ENCODE measurements at regions not wholly inside any gene's neighbourhood (a gene's known extent, or its start where the extent isn't known, plus 50 kb on each side); places are given as distances from the start of the nearest gene placed in this dataset.

DNA sequence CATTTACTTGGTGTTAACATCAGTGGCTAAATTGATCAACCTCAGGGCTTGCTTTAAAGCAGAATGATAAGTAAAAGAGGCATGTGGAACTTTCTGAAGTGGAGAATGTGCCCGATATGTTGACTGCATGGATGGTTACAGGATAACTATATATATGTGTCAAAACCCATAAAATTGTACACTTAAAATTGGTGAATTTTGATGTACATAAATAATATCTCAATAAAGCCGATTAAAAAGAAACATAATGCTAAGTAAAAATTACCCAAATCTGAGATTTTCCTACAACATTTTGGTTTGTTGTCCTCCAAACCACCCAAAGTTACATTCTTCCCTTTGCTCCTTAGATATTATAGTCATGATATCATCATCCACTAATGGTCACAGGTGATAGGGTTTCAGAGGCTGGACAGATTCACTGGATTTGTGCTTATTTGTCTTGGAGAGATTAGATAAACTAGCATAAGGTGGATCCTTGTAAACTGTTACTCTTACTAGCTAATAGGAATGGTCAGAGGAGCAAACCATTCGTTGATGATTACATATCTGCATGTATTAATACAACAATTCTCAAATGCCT lies 119.7 kb upstream of the RPS23 start:
- DNase-seq (ENCODE audit: low read depth) = no peak
- H3K4me3 ChIP-seq (replicated peaks; ENCODE audit: low read depth, low read length) = no peak overlapping the region
- TF ChIP-seq, protein P1, sequence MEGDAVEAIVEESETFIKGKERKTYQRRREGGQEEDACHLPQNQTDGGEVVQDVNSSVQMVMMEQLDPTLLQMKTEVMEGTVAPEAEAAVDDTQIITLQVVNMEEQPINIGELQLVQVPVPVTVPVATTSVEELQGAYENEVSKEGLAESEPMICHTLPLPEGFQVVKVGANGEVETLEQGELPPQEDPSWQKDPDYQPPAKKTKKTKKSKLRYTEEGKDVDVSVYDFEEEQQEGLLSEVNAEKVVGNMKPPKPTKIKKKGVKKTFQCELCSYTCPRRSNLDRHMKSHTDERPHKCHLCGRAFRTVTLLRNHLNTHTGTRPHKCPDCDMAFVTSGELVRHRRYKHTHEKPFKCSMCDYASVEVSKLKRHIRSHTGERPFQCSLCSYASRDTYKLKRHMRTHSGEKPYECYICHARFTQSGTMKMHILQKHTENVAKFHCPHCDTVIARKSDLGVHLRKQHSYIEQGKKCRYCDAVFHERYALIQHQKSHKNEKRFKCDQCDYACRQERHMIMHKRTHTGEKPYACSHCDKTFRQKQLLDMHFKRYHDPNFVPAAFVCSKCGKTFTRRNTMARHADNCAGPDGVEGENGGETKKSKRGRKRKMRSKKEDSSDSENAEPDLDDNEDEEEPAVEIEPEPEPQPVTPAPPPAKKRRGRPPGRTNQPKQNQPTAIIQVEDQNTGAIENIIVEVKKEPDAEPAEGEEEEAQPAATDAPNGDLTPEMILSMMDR (IDR thresholded peaks at IDR 0.05; ENCODE audit: low read length, missing control alignments) = no peak

GRCh38 chr5:82396871-82397514 lies 118.8 kb upstream of the RPS23 start:
- peak; percentile 99 for DNase-seq (ENCODE audit: low read depth)
- H3K4me3 ChIP-seq (replicated peaks; ENCODE audit: low read depth, low read length) = no peak overlapping the region
- TF ChIP-seq, protein P1 (IDR thresholded peaks at IDR 0.05; ENCODE audit: low read length, missing control alignments) = no peak

- peak; percentile 45 for DNase-seq (ENCODE audit: low read depth)
- no peak overlapping the region for H3K4me3 ChIP-seq (replicated peaks; ENCODE audit: low read depth, low read length)
- TF ChIP-seq, protein P1 (IDR thresholded peaks at IDR 0.05; ENCODE audit: low read length, missing control alignments) = no peak
These were observed 118.2 kb upstream of the RPS23 start for GRCh38 chr5:82396396-82396795.

- no peak for DNase-seq (ENCODE audit: low read depth)
- no peak overlapping the region for H3K4me3 ChIP-seq (replicated peaks; ENCODE audit: low read depth, low read length)
- TF ChIP-seq, protein P1 (IDR thresholded peaks at IDR 0.05; ENCODE audit: low read length, missing control alignments) = no peak
These were observed 115.8 kb upstream of the RPS23 start for GRCh38 chr5:82393951-82394350.

GRCh38 chr5:82390088-82390487 lies 111.9 kb upstream of the RPS23 start:
- no peak overlapping the region for H3K4me3 ChIP-seq (replicated peaks; ENCODE audit: low read depth, low read length)
- no peak for DNase-seq (ENCODE audit: low read depth)
- TF ChIP-seq, protein P1 (IDR thresholded peaks at IDR 0.05; ENCODE audit: low read length, missing control alignments) = no peak

GRCh38 chr5:82389347-82389746 lies 111.2 kb upstream of the RPS23 start:
- H3K4me3 ChIP-seq (replicated peaks; ENCODE audit: low read depth, low read length) = peak overlapping the region; percentile 28
- TF ChIP-seq, protein P1 (IDR thresholded peaks at IDR 0.05; ENCODE audit: low read length, missing control alignments) = no peak
- no peak for DNase-seq (ENCODE audit: low read depth)

GRCh38 chr5:82388181-82388580 lies 110.0 kb upstream of the RPS23 start:
- TF ChIP-seq, protein P1 (IDR thresholded peaks at IDR 0.05; ENCODE audit: low read length, missing control alignments) = no peak
- peak; percentile 65 for DNase-seq (ENCODE audit: low read depth)
- no peak overlapping the region for H3K4me3 ChIP-seq (replicated peaks; ENCODE audit: low read depth, low read length)
